NCI-H2081 (cell line): ENCODE measurements at regions not wholly inside any gene's neighbourhood (a gene's known extent, or its start where the extent isn't known, plus 50 kb on each side); places are given as distances from the start of the nearest gene placed in this dataset.
A peak's percentile ranks its signal among the peaks of the same experiment; 100 is the strongest.

Experiments
- DNase-seq, 2 experiments: peaks; one replicate each; lab custom pipeline; 2025; lab: John Stamatoyannopoulos, UW

DNA sequence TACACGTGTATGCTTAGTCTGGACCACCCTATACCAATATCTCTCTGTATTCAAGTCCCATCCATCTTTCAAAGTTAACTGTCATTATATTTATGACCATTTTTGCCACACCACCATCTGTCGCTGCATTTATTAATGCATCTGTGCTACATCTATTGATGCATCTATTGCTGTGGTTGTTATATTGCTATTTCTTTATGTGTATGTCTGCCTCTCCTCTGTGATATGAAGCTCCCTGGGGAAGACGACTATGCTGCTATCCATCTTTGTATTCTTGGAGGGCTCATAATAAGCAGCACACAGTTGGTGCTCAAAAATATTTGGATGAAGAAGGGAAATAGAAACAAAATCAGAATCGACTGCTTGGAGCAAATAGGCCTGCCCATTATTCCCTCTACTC, 357.6 kb downstream of the RPS29 start:
- DNase-seq = no peak

DNA sequence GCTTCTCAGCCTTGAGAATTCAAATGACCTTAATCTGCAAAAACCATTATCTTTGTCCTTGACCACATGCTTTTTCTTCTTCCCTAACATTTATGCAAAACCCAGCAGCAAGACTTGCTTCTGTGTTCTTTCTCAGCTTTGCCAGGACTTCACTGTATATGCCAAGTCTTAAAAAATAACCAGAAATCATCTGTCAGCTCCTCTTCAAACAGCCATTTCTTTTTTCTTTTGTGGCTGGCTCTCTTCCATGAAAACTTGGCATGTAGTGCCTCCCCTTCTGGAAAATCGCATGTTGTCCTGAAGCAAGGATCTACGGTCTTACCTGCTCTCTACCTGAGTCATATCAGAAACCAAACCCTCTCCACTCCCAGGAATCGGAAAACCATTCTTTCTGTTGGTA, 364.9 kb downstream of the RPS29 start:
- DNase-seq = no peak

DNA sequence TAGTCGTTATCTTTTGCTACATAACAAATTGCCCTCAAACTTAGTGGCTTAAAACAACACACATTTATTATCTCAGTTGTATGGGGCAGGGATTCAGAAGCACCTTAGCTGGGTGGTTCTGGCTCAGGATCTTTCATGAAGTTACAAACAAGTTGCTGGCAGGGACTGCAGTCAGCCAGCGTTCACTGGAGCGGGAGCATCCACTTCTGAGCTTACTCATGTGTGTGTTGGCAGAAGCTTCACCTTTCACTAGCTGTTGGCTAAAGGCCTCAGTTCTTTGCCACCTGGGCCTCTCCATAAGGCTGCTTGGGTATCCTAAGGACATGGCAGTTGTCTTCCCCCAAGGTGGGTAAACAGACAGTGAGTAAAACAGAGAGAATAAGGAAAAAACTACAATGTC, 365.7 kb downstream of the RPS29 start:
- DNase-seq = no peak

DNA sequence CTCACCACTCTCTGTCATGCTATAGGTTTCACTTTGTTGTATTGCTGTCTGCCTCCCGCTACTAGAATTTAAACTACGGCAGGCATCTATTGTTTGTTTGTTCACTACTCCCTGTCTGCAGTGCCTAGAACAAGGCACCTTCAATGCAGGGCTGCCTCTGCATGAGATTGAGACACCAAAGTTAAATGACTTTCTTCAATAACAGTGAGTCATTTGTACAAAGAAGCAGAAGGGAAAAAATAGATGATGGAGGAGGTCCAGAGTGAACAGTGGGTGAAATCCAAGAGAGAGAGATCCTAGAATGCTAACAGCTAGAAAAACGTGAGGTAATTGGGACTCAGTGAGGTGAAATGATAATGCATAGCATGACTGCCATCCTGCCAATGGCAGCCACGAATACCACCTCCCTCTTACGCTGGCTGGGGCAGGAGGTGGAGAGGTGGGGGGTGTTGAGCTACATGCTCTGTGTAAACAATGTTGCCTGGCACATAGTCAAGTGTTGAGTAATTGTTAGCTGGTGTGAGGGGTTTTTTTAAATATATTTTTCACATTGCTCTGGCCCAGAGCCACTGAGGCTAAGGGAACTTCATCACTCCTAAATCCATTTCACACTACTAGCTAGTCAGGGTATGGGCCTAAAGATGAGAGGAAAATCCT, 367.6 kb downstream of the RPS29 start:
- DNase-seq = peak in 1 of 2 experiments; percentile 37

DNA sequence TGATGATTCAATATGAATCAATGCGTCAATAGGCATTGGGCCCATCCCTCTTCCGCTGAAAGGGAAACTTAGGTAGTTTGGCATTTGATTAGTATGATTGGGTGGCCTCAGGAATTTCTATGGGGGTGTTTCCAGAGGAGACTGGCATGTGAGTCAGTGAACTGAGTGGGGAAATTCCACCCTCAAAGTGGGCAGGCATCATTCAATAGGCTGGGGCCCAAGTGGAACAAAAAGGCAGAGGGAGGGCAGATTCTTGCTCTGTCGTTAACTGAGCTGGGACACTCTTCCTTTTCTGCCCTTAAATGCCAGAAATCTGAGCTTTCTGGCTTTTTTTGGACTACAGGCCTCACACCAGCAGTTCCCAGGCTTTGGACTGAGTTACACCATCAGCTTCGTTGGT, 373.5 kb downstream of the RPS29 start:
- DNase-seq = no peak

DNA sequence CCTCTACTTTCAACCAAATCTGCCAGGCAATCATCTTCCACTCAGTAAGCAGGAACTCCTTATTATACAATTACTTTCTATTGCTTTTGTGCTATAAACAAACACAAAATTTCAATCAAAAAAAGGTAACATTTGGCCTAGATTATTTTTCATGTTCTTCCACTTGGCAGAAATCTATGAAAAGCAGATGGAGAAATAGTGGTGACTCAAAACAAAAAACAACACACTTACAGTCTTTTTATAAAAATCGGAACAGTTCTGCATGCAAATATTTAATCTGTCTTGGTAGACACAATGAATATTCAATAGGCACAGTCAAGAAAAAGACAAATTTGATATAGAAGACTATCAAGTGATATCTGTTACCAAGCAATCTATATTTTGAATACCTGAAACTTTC, 376.8 kb downstream of the RPS29 start:
- no peak for DNase-seq

DNA sequence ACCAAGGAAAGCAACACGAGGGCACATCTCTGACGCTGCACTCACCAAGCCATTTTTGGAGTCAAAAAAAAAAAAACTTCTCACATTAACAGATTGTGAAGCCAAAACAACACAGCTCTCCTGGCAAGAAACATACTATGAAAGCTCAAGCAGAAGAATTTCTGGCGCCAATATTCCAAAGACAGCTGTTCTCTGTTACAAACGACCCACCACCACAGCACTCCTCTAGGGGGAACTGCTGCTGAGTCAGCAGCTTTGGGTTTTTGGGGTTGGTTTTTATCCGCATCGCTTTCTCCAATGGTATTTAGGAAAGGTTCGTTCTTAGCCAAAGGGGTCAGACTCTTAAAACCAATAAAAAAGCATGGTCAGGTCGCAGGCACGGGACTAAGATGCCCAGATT, 379.4 kb downstream of the RPS29 start:
- no peak for DNase-seq

DNA sequence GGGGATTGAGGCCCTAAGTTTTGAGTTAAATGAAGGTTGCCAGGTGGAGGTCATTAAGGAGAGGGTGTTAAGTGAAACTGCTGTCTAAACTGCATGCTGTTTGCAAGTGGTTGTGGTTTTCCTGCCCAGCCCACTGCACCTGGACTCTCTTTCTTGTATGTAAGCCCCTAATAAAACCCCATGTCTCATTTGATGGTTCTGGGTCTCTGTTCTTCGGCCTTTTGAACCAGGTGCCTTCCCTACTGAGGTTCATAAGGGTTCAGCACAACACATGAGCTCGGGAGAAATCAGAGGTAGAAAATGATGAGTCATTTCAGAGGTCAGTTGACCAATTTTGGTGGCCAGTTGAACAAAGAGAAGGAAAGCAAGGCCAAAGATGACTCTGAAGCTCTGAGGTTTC, 382.5 kb downstream of the RPS29 start:
- DNase-seq = no peak

DNA sequence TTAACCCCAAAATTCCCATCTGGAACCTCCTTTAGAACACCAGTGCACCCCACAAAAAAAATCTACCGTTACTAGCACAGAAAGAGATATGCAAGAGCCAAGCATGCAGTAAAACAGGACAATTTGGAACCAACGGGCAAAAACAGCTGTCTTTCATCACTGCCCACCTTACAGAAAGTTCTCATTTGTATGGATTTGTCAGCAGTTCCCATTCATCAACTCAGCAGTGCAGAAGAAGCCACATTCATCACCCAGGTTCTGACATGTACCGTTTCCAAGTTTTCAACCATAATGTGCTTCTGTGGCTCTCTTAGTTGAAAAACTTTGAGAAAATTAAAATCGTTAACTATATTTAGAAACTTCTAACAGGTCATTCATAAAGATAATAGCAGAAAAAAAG, 387.0 kb downstream of the RPS29 start:
- no peak for DNase-seq

DNA sequence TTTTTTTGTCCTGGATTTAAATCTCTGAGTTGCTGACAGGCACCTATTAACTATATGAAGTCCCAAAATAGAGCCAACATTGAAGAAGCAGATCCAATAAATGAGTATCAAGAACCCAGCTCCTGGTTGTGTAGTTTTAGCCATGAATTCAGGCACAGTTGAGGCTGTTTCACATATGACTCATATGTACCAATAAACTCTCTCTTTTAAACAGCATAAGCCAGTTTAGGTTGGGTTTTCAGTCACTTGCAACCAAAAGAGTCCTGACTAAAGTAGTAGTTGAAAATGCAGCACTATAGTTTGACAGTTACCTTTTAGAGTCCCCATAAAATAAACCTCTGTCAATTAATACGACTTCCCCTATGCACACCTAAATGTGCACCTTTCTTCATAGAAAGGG, 389.9 kb downstream of the RPS29 start:
- no peak for DNase-seq

DNA sequence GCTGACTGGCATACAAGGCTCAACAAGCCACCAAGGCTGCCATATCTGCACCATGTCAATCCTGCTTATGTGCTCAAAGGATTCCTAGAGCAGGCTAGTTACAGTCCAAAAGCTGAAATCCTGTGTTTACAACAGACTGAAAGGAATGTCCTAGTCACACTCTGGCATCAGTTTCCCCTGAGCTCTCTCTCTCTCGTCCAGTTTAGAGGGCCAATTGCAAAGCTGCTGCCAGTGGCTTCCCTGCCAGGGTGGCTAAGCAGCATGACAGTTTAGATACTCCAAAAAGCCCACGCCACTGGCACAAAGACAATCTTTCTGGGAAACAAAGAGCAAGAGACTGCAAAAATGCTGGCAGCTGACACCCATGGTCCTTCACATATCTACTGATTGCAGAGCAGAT, 392.1 kb downstream of the RPS29 start:
- no peak for DNase-seq

DNA sequence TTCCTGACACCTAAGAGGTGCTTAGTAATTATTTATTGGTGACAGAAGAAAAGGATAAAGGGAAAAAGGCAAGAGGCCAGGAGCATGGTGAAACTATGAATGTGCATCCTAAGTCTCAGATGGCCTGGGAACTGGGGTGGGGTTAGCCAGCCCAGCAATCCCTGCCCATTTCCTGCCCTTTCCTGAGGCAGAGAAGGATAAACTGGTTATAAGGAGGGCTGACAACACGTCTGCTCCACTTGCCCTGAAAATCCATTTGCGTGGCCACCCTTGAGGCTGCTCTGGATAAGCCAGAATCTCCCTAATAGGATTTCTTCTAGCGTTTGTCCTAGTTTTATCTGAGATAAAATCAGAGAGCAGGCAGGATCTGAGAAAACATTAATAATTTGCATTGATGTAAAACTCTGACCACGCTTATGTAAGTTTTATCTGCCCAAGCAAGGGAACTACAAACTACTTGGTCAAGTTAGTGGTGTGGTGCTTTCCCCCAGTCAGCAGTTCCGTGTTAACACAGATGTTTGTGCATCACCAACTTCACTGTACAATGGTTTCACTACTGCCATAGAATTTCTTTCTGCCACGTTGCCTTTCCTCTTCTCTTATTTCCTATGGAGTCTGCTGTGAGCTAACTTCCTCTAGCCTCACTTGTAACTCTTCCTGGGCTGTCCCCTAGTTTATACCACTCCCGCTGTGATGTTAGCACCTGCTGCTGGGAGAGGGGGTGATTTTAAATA, 392.7 kb downstream of the RPS29 start:
- no peak for DNase-seq

DNA sequence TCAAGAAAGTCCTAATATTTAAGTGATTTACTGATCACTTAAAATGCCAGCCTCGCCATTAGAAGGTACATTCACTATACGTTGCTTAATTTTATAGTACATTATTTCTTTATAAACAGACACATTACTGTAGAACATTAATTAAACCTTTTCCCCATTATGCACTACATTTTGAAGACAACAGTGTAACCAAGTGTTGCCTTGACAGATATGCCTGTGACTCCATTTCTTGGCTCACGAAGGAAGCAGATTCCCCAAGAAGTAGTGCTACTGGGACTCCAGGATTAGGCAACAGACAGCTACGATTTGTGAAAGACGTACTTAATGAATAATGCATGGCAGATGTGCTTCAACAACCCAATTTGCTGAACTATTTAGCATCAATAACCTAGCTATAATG, 394.8 kb downstream of the RPS29 start:
- DNase-seq = no peak

DNA sequence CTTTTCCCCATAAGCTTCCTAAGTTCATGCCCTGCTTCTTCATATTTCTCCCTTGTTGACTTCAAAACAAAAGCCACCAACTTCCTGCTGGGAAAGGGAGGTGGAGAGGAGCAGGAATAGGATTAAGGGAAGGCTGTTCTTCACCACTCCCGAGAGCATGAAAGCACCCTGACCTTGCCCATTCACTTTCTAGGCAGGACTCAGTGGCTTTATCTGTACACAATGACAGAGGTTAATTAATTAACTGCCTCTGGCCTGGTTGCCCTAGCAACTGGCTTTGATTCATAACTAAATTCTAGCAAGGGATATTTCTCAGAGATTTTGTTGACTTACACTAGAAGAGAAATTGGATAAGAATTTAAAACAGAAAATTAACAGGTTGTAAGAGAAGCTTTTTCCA, 396.8 kb downstream of the RPS29 start:
- no peak for DNase-seq

DNA sequence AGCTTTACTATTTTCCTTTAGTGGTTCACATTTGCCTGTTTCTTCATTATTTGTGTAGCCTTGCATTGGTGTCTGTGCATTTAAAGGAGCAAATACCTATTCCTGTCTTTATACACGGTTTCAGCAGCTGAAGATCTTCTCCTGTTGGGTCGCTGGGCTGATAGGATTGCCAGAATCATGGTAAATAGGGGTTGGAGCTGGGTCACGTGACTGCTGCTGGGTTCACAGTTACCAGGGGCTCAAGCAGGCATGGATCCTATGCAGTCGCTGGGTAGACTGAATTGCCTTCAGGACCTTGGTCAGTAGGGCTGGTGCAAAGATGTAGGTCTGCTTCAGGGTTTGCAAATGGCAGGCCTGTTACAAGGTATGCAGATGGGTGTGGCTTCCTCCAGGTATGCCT, 398.4 kb downstream of the RPS29 start:
- no peak for DNase-seq

DNA sequence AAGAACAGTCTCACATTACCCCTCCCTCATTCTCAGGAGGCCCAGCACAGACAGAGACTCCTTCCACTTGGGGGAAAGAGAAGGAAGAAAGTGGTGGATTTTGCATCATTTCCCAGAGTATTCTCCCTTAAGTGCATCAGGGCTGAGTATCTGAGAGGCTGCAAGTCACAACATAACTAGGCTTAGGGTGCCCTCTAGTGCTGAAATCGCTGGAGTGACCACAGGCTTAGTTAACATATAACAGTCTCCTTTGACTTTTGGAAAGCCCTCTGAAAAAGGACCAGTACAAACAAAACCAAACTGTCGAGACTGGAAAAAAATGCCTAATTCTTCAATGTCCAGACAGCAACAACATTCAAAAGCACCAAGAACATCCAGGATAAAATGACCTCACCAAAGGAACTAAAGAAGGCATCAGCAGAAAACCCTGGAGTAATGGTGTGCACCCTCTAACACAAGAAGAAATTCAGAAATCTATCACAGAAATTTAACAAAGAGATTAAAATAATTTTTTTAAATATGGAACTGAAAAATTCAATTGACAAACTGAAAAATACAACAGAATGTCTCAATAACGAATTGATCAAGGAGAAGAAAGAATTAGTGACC, 412.3 kb downstream of the RPS29 start:
- peak; percentile 79 to 80 for DNase-seq

DNA sequence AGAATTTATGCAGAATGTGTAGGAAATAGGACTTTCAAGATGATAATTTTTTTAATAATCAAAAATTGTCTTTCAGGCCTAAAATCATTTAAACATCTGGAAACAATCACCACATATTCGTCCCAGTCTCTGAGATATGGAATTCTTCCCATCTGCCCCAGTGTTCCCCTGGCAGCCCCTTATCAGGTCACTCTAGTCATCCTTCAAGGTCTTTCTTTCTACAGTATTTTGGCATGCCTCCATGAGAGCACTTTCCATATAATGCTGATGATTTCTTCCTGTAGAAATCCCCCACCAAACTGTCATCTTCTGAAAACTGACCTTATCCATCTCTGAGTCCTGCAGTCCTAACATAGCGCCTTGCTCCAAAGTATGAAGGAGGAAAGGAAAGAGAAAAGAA, 422.1 kb downstream of the RPS29 start:
- DNase-seq = no peak

DNA sequence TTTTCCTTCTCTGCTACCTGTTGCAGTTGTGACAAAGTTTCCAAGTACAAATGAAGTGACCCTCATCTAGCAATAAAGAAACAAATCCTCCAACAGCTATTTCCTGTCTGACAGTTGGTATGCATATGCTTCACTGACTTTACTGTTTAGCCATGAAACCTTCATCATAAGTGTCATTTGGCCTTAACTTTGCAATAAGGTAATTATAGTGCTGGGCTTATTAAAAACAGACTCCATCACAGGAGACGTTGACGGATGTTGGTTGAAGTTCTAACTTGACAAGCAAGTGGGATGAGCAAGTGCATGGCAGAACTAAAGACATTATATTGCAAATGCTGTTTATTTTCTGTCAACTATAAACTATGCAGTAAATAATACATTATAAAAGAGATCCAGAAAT, 425.2 kb downstream of the RPS29 start:
- no peak for DNase-seq

DNA sequence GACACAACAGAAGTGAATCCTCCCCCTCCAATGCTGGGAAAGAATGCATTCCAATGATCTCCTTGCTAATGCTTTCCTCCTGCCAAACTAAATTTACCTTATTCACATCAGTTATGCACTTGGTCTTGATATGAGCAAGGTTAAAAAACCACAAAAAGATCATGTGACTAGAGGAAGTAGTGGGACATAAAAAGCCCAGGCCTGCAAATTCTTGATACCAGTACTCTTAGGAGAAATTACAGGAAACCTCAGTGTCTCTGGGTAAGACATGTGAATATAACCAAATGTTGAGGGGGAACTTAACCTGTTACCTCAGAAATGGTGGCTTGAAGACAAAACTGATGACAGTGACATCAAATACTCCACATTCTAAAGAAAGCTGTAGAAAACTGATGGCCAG, 427.1 kb downstream of the RPS29 start:
- no peak for DNase-seq

DNA sequence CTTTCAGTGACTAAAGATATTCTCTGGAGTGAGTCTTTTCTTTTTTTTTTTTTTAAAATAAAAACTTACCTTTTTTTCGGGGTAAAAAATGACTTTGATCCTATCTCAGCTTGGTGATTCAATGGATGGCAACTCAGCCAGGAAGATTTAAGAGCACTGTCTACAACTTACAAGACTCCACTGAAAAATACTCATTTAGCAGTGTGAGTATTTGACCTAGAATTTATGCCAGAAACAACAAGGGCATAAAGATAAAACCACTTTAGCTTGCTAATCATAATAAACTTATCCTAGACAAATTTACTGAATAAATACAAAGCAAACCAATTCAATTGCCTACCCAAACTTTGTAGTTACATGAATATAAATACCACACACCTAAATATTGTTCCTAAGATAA, 446.6 kb downstream of the RPS29 start:
- DNase-seq = no peak

DNA sequence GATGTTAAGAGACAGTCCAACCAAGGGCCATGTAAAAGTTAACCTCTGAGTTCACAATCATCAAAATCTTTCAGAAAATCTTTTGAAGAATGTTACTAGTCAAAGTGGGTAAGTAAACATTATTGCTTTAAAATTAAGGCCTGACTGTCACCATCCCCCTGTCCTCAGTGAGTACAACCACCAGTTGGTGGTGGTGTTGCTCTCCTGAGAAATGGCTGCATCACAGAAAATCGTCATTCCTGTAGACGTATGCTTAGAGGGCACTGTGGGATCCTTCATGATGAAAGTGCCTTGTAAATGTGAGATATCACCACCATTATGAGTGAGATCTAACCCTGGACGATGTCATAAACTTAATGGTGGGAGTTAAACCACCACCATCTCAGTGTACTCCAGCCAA, 451.2 kb downstream of the RPS29 start:
- DNase-seq = peak in 1 of 2 experiments; percentile 3

DNA sequence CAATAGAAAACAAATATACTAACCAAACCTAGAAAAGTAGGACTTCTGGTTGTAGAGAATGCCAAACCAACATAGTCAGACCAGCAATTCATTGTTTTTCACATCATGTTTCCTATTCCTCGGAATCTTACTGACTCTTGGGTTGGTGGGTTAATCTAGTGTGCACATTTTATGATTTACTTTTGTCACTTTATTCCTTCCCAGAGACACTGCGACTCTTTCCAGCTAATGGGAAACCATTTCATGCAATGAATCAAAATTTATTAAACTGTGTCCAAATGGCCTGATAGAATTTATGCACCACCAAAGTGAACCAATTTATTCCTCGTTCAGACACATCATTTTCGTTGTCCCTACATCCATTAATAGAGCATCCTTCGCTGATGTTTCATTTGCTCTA, 464.9 kb downstream of the RPS29 start:
- DNase-seq = no peak

DNA sequence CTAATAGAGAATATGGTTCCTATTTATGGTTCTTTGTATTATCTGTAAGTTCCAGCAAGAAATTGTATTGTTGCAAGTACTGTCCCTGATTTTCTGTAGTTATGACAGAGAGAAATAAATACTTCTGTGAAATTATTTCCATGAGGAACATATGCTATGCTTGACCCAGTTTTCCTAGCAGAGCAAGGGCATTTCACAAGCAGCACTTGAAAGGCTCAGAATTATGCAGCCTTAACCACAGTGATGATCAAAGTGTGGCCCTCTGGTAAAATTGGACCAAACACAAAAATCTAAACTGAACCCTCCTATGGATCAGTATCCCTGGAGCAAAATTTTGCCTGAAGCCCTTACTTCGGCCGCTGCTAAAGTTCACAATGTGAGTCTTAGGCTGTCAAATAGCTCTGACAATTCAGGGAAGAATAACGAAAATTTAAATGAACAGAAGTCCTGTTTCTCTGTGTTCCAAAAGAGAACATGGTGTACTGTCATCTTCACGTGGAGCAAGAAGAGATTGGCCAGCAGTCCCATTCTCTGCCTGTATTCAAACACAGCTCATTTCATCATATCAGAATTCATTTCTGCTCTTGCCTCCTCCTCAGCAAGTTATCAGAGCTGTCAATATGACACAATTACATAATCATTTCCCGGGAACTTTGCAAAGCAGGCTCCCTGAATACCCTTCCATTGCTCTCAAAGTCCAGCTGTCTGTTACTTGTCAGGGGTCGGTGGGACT, 471.9 kb downstream of the RPS29 start:
- DNase-seq = no peak
